GM12878 (cell line): ENCODE measurements at regions not wholly inside any gene's neighbourhood (a gene's known extent, or its start where the extent isn't known, plus 50 kb on each side); places are given as distances from the start of the nearest gene placed in this dataset.

Source experiments
- ATAC-seq: fragments of 200-7000 bp; cut with Tn5 transposase; 3 replicates; pipeline ENCODE4 v1.9.1; 2020; ENCODE audit warnings: mild to moderate bottlenecking, moderate library complexity
- BruUV-seq: library from RNA; stranded (reverse); fragments of 400-500 nt; replicated peaks from 2 replicates; lab custom pipeline; 2021; lab: Mats Ljungman, UMichigan
- CTCF ChIA-PET: fragments of 300-600 bp; sonication (Branson Sonifier 250); formaldehyde crosslinking; extraction: SDS; loops from one replicate; lab custom pipeline; 2021; ENCODE audit warnings: inconsistent platforms; lab: Yijun Ruan, JAX
- POLR2A ChIA-PET: fragments of 350-600 bp; formaldehyde crosslinking; extraction: SDS; loops from one replicate; lab custom pipeline; 2021; ENCODE audit warnings: inconsistent platforms; lab: Charles Lee
- RAD21 ChIA-PET: fragments of 300-600 bp; sonication (Branson Sonifier 250); formaldehyde crosslinking; loops from one replicate; lab custom pipeline; 2023; ENCODE audit warnings: antibody characterized with exemption; ENCODE audit not compliant: unreplicated experiment; lab: Charles Lee
- SMC1A ChIA-PET: fragments of 300-600 bp; sonication (Branson Sonifier 250); formaldehyde crosslinking; loops from one replicate; lab custom pipeline; 2023; ENCODE audit not compliant: unreplicated experiment, uncharacterized antibody; lab: Charles Lee
- DNase-seq: peaks from one replicate; pipeline ENCODE4 v3.0.0-alpha.2; 2011; ENCODE audit warnings: low read depth, low spot score
- FAIRE-seq: peaks from 3 replicates; lab custom pipeline; 2011; peaks lifted over from hg19 to GRCh38; lab: Jason Lieb, UNC
- H2AFZ ChIP-seq: 2 replicates; pipeline ENCODE4 v1.6.0; 2011; ENCODE audit warnings: low read depth, low read length, control low read depth; ENCODE audit not compliant: control insufficient read depth
- H3K27ac ChIP-seq: 2 replicates; pipeline ENCODE4 v1.5.1; 2011; ENCODE audit warnings: control low read depth; ENCODE audit not compliant: control insufficient read depth, insufficient read depth
- H3K27me3 ChIP-seq, 2 experiments: replicated peaks in 1 of 2; 2 replicates each; pipeline versions ENCODE4 v1.6.0 to v1.6.1; 2011; ENCODE audit warnings: low read length in 1 of 2; ENCODE audit not compliant: control insufficient read depth in 2 of 2, insufficient read depth in 2 of 2
- H3K36me3 ChIP-seq, 2 experiments: 2 replicates each; pipeline ENCODE4 v1.5.1; 2011; ENCODE audit warnings: low read length in 1 of 2; ENCODE audit not compliant: control insufficient read depth in 2 of 2, insufficient read depth in 2 of 2
- H3K4me1 ChIP-seq: 2 replicates; pipeline ENCODE4 v1.6.1; 2011; ENCODE audit warnings: mild to moderate bottlenecking, low read length, moderate library complexity, mixed read lengths; ENCODE audit not compliant: control insufficient read depth, insufficient read depth
- H3K4me2 ChIP-seq: 2 replicates; pipeline ENCODE4 v1.6.0; 2011; ENCODE audit warnings: control low read depth; ENCODE audit not compliant: control insufficient read depth, insufficient read depth
- H3K4me3 ChIP-seq: fragments of 200-600 bp; sonication (generic); 2 replicates; pipeline ENCODE4 v1.5.1; 2016
- H3K79me2 ChIP-seq: 2 replicates; pipeline ENCODE4 v1.6.0; 2011; ENCODE audit warnings: low read length; ENCODE audit not compliant: control insufficient read depth, insufficient read depth
- H3K9ac ChIP-seq: 2 replicates; pipeline ENCODE4 v1.8.0; 2011; ENCODE audit warnings: low read length, control low read depth, mixed read lengths; ENCODE audit not compliant: control insufficient read depth, insufficient read depth
- H3K9me3 ChIP-seq: replicated peaks from 3 replicates; pipeline ENCODE4 v1.5.1; 2011; ENCODE audit warnings: mild to moderate bottlenecking, low read length; ENCODE audit not compliant: control insufficient read depth, insufficient read depth
- H4K20me1 ChIP-seq: 2 replicates; pipeline ENCODE4 v1.6.0; 2011; ENCODE audit not compliant: control insufficient read depth, insufficient read depth
- E2F8 ChIP-seq: fragments of 450-650 bp; IDR thresholded peaks from 2 replicates; pipeline ENCODE4 v1.6.1; 2018; ENCODE audit warnings: mild to moderate bottlenecking, low read depth, moderate library complexity; ENCODE audit not compliant: partially characterized antibody
- KAT2A ChIP-seq: conservative IDR thresholded peaks from 2 replicates; pipeline ENCODE4 v1.6.1; 2011; ENCODE audit warnings: low read depth, low read length; ENCODE audit not compliant: control insufficient read depth
- NR2F1 ChIP-seq: fragments of 450-650 bp; conservative IDR thresholded peaks from 2 replicates; pipeline ENCODE4 v1.6.1; 2017; ENCODE audit warnings: mild to moderate bottlenecking
- PML ChIP-seq: IDR thresholded peaks from 2 replicates; pipeline ENCODE4 v1.6.1; 2012; ENCODE audit warnings: low read length, inconsistent platforms
- RAD21 ChIP-seq: IDR thresholded peaks from 2 replicates; pipeline ENCODE4 v1.6.1; 2011; ENCODE audit warnings: mild to moderate bottlenecking, low read depth, low read length, moderate library complexity; ENCODE audit not compliant: insufficient read depth
- RB1 ChIP-seq: fragments of 450-650 bp; formaldehyde crosslinking; IDR thresholded peaks from 2 replicates; pipeline ENCODE4 v1.6.1; 2017; ENCODE audit warnings: mild to moderate bottlenecking, borderline replicate concordance
- SMAD5 ChIP-seq: IDR thresholded peaks from 2 replicates; pipeline ENCODE4 v1.6.1; 2016; ENCODE audit warnings: antibody characterized with exemption, low read depth
- SPI1 ChIP-seq: IDR thresholded peaks from 2 replicates; pipeline ENCODE4 v1.6.1; 2011; ENCODE audit warnings: low read depth, mild to moderate bottlenecking, low read length, moderate library complexity, borderline replicate concordance; ENCODE audit not compliant: insufficient read depth
- SUPT20H ChIP-seq: IDR thresholded peaks from 2 replicates; pipeline ENCODE4 v1.6.1; 2011; ENCODE audit warnings: low read depth, mild to moderate bottlenecking, low read length, moderate library complexity, borderline replicate concordance; ENCODE audit not compliant: control insufficient read depth
- ZNF274 ChIP-seq: IDR thresholded peaks from one replicate; pipeline ENCODE4 v1.8.0; 2011; ENCODE audit not compliant: insufficient read length, insufficient read depth
- WGBS: methylation state at CpG from one replicate; pipeline ENCODE4 v1.1.6; 2016; ENCODE audit warnings: low lambda C conversion rate; ENCODE audit not compliant: insufficient replicate concordance, insufficient coverage; ENCODE audit errors: missing lambda C conversion rate; 5-methylcytosine and 5-hydroxymethylcytosine counted together
- in situ Hi-C: fragments of 300-500 bp; cut with MboI; formaldehyde crosslinking; loops from 9 replicates; pipeline ENCODE4 v1.14.3; 2018; ENCODE audit warnings: mixed read lengths
- intact Hi-C: fragments of 100-400 bp; cut with micrococcal nuclease; formaldehyde crosslinking; loops from one replicate; pipeline ENCODE4 v1.14.2; 2022; ENCODE audit not compliant: unreplicated experiment

- no peak for TF ChIP-seq SPI1
- TF ChIP-seq SMAD5 = no peak
- no peak for TF ChIP-seq RAD21
- TF ChIP-seq ZNF274 = no peak
- no peak for TF ChIP-seq E2F8
Observed at GRCh38 chr5:102080288-102080687, 215.8 kb downstream of the SLCO4C1 start (continued).

DNA sequence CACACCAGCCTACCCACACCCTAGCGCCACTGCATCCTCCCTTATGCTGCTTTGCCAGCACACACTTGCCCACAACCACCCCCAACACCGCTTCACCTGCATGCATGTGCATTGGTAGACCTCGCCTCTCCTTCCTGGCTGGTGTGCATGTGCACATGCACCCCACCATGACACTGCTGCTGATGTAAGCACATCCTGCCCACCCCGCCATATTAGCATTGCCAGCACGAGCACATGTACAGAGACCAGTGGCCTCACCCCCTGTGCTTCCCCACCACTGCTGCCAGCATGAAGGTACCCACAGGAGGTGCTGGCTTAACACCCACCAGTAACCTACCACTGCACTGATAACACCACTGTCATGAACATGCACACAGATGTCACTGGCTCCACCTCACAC, 218.2 kb downstream of the SLCO4C1 start:
- POLR2A ChIA-PET = no interaction called here
- FAIRE-seq = no peak

More for the DNA sequence above, 218.2 kb downstream of the SLCO4C1 start:
- no peak overlapping the region for H3K4me3 ChIP-seq
- no peak overlapping the region for H2AFZ ChIP-seq
- DNase-seq (no peak), ATAC-seq (no peak)
- SMC1A ChIA-PET = no interaction called here
- H3K36me3 ChIP-seq = no peaks in the 10 kb centered on the region
- no peak overlapping the region for H3K27ac ChIP-seq
- CTCF ChIA-PET = no interaction called here
- no peak overlapping the region for H3K9ac ChIP-seq
- RAD21 ChIA-PET = no interaction called here
- no peaks in the 10 kb centered on the region for H4K20me1 ChIP-seq
- TF ChIP-seq NR2F1 (no peak), PML (no peak), KAT2A (no peak), SUPT20H (no peak), RB1 (no peak)
- in situ Hi-C loops = no loop called here
- BruUV-seq = no TSS peak
- H3K27me3 ChIP-seq = no peaks in the 10 kb centered on the region
- no peaks in the 10 kb centered on the region for H3K4me1 ChIP-seq
- 2% methylated on average over 5 of the region's 5 CpGs for WGBS
- no peak overlapping the region for H3K4me2 ChIP-seq
- intact Hi-C loops = no loop called here
- H3K79me2 ChIP-seq = no peaks in the 10 kb centered on the region
- no peaks in the 10 kb centered on the region for H3K9me3 ChIP-seq
